Endodermal cell (in vitro differentiated cells): ENCODE measurements at regions not wholly inside any gene's neighbourhood (a gene's known extent, or its start where the extent isn't known, plus 50 kb on each side); places are given as distances from the start of the nearest gene placed in this dataset.
"Not testable (repeated sequence)": the region's sequence is repeated elsewhere in the genome, so short reads cannot be mapped to it uniquely, and the experiment has no call there.

Source experiments
- DNase-seq: peaks from one replicate; pipeline ENCODE4 v3.0.0-alpha.2; 2017
- H3K27ac ChIP-seq: 2 replicates; pipeline ENCODE4 v1.5.1; 2013; ENCODE audit warnings: mild to moderate bottlenecking, low read depth, low read length, moderate library complexity
- H3K27me3 ChIP-seq: 2 replicates; pipeline ENCODE4 v1.6.1; 2013; ENCODE audit warnings: mild to moderate bottlenecking, low read length, moderate library complexity; ENCODE audit not compliant: insufficient read depth, control insufficient read depth, poor library complexity, severe bottlenecking
- H3K36me3 ChIP-seq: 2 replicates; pipeline ENCODE4 v1.7.0; 2013; ENCODE audit warnings: mild to moderate bottlenecking, low read length, moderate library complexity; ENCODE audit not compliant: control insufficient read depth, insufficient read depth
- H3K4me1 ChIP-seq: one replicate; pipeline ENCODE4 v1.7.0; 2013; ENCODE audit warnings: low read length; ENCODE audit not compliant: control insufficient read depth, insufficient read depth
- H3K4me3 ChIP-seq: 2 replicates; pipeline ENCODE4 v1.5.1; 2013; ENCODE audit warnings: mild to moderate bottlenecking, low read length, moderate library complexity
- H3K9ac ChIP-seq: 2 replicates; pipeline ENCODE4 v1.6.1; 2013; ENCODE audit warnings: mild to moderate bottlenecking, low read length, moderate library complexity; ENCODE audit not compliant: poor library complexity, severe bottlenecking; ENCODE audit errors: extremely low read depth
- H3K9me3 ChIP-seq: 2 replicates; pipeline ENCODE4 v1.6.1; 2013; ENCODE audit warnings: mild to moderate bottlenecking, low read length, moderate library complexity; ENCODE audit not compliant: control insufficient read depth
- H3K27ac Mint-ChIP-seq: 2 replicates; pipeline ENCODE4 v1.8.0; 2020; ENCODE audit warnings: mixed read lengths
- H3K27me3 Mint-ChIP-seq: 2 replicates; pipeline ENCODE4 v1.8.0; 2021; ENCODE audit warnings: mild to moderate bottlenecking, mixed read lengths; ENCODE audit not compliant: insufficient read depth
- H3K36me3 Mint-ChIP-seq: 2 replicates; pipeline ENCODE4 v1.8.0; 2020; ENCODE audit warnings: low read depth, mixed read lengths
- H3K4me1 Mint-ChIP-seq: 2 replicates; pipeline ENCODE4 v1.8.0; 2020; ENCODE audit warnings: mixed read lengths
- H3K4me3 Mint-ChIP-seq: 2 replicates; pipeline ENCODE4 v1.8.0; 2020; ENCODE audit warnings: mild to moderate bottlenecking, moderate library complexity, mixed read lengths
- H3K9me3 Mint-ChIP-seq: 2 replicates; pipeline ENCODE4 v1.8.0; 2020; ENCODE audit warnings: mild to moderate bottlenecking, mixed read lengths
- CTCF ChIP-seq: fragments of 200-600 bp; sonication (generic); conservative IDR thresholded peaks from 2 replicates; pipeline ENCODE4 v1.5.0; 2021; ENCODE audit warnings: antibody characterized with exemption, mild to moderate bottlenecking
- WGBS, 2 experiments: methylation state at CpG; one replicate each; pipeline versions ENCODE4 v1.1.5 to v1.1.7; 2013; ENCODE audit warnings: missing lambda C conversion rate in 2 of 2, mixed read lengths in 1 of 2; ENCODE audit not compliant: insufficient coverage in 1 of 2, insufficient read length in 1 of 2; 5-methylcytosine and 5-hydroxymethylcytosine counted together

- Histone ChIP-seq H3K36me3 (no peaks in the 10 kb centered on the region), H3K4me3 (no peak overlapping the region), H3K4me1 (peaks cover 10% of the 10 kb centered on the region), H3K27me3 (no peaks in the 10 kb centered on the region), H3K9ac (no peak overlapping the region), H3K27ac (no peak overlapping the region), H3K9me3 (peaks cover 13% of the 10 kb centered on the region)
- Mint-ChIP-seq H3K4me1 (peaks cover 30% of the 10 kb centered on the region), H3K4me3 (no peak overlapping the region), H3K9me3 (peaks cover 52% of the 10 kb centered on the region), H3K27ac (no peak overlapping the region), H3K27me3 (no peaks in the 10 kb centered on the region), H3K36me3 (peaks cover 4% of the 10 kb centered on the region)
- WGBS, 2 experiments: 69% methylated on average over 2 of the region's 2 CpGs; no CpG with 5 or more reads in 1 of the 2 experiments
- DNase-seq: no peak
- no peak for TF ChIP-seq CTCF
Observed at GRCh38 chrX:138082251-138082650, 516.3 kb downstream of the ZIC3 start.

- Histone ChIP-seq H3K9ac (no peak overlapping the region), H3K4me3 (no peak overlapping the region), H3K27me3 (no peaks in the 10 kb centered on the region), H3K9me3 (peaks cover 13% of the 10 kb centered on the region), H3K27ac (no peak overlapping the region), H3K4me1 (peaks cover 10% of the 10 kb centered on the region), H3K36me3 (no peaks in the 10 kb centered on the region)
- no peak for TF ChIP-seq CTCF
- peaks cover 4% of the 10 kb centered on the region for H3K36me3 Mint-ChIP-seq
- peaks cover 30% of the 10 kb centered on the region for H3K4me1 Mint-ChIP-seq
- H3K9me3 Mint-ChIP-seq: peaks cover 52% of the 10 kb centered on the region
- H3K27ac Mint-ChIP-seq: no peak overlapping the region
- no peak overlapping the region for H3K4me3 Mint-ChIP-seq
- WGBS, 2 experiments: 65 to 67% methylated on average over 1 to 2 of the region's 2 CpGs
- no peak for DNase-seq
- no peaks in the 10 kb centered on the region for H3K27me3 Mint-ChIP-seq
Observed at GRCh38 chrX:138082896-138083295, 517.0 kb downstream of the ZIC3 start.

- H3K27ac Mint-ChIP-seq, H3K36me3 Mint-ChIP-seq: not testable (repeated sequence)
Observed at GRCh38 chrX:138110910-138111309, 545.0 kb downstream of the ZIC3 start.

GRCh38 chrX:138127314-138127713 lies 561.4 kb downstream of the ZIC3 start:
- Histone ChIP-seq H3K27me3 (no peaks in the 10 kb centered on the region), H3K9me3 (no peaks in the 10 kb centered on the region), H3K4me1 (no peaks in the 10 kb centered on the region), H3K4me3 (no peak overlapping the region), H3K9ac (no peak overlapping the region), H3K27ac (no peak overlapping the region), H3K36me3 (no peaks in the 10 kb centered on the region)
- WGBS, 2 experiments: 76% methylated on average over 8 of the region's 8 CpGs; no CpG with 5 or more reads in 1 of the 2 experiments
- Mint-ChIP-seq H3K27me3 (no peaks in the 10 kb centered on the region), H3K9me3 (no peaks in the 10 kb centered on the region), H3K4me3 (no peak overlapping the region), H3K4me1 (peaks cover 8% of the 10 kb centered on the region), H3K36me3 (no peaks in the 10 kb centered on the region), H3K27ac (no peak overlapping the region)
- DNase-seq: no peak
- no peak for TF ChIP-seq CTCF

More at GRCh38 chrX:138110910-138111309, 545.0 kb downstream of the ZIC3 start:
- H3K4me1 ChIP-seq, H3K27ac ChIP-seq, H3K4me3 ChIP-seq, H3K9me3 ChIP-seq, H3K9ac ChIP-seq, H3K36me3 ChIP-seq, H3K27me3 ChIP-seq, DNase-seq, H3K4me3 Mint-ChIP-seq, H3K27me3 Mint-ChIP-seq: not testable (repeated sequence)
- Mint-ChIP-seq H3K4me1 (peaks cover 13% of the 10 kb centered on the region), H3K9me3 (peaks cover 42% of the 10 kb centered on the region)
- 100% methylated on average over 2 of the region's 3 CpGs; no CpG with 5 or more reads in 1 of the 2 experiments for WGBS, 2 experiments
